ENCODE measurements at regions not wholly inside any gene's neighbourhood (a gene's known extent, or its start where the extent isn't known, plus 50 kb on each side); places are given as distances from the start of the nearest gene placed in this dataset.
"Not testable (repeated sequence)": the region's sequence is repeated elsewhere in the genome, so short reads cannot be mapped to it uniquely, and the experiment has no call there.

DNA sequence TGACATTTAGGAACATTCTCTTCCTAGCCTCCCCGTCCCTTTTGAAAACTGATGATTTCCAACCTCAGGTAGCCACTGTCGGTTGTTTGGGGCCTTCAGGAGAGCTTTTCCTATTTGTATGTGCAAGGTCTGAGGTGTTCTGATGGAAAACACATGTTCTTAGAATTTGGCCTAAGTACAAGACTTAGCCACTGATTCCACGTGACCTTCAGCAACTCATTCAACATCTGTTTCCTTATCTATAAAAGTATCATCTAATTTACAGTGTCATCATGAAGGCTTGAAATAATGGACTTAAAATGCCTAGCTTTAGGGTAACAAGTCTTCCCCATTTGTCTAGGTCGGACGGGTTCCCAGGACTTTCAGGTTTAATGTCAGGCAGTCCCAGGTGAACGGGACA, 259.3 kb downstream of the SOX9 start:
- Histone ChIP-seq H3K27me3 (no peaks in the 10 kb centered on the region), H3K4me1 (no peaks in the 10 kb centered on the region), H3K4me3 (no peak overlapping the region), H3K9me3 (no peaks in the 10 kb centered on the region), H3K27ac (no peak overlapping the region), H3K36me3 (no peaks in the 10 kb centered on the region)
- ATAC-seq (no peak), DNase-seq (no peak)
- TF ChIP-seq, protein P1, sequence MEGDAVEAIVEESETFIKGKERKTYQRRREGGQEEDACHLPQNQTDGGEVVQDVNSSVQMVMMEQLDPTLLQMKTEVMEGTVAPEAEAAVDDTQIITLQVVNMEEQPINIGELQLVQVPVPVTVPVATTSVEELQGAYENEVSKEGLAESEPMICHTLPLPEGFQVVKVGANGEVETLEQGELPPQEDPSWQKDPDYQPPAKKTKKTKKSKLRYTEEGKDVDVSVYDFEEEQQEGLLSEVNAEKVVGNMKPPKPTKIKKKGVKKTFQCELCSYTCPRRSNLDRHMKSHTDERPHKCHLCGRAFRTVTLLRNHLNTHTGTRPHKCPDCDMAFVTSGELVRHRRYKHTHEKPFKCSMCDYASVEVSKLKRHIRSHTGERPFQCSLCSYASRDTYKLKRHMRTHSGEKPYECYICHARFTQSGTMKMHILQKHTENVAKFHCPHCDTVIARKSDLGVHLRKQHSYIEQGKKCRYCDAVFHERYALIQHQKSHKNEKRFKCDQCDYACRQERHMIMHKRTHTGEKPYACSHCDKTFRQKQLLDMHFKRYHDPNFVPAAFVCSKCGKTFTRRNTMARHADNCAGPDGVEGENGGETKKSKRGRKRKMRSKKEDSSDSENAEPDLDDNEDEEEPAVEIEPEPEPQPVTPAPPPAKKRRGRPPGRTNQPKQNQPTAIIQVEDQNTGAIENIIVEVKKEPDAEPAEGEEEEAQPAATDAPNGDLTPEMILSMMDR (IDR thresholded peaks at IDR 0.05), result no peak
- intact Hi-C loops (cut with DNase I), result no loop called here

DNA sequence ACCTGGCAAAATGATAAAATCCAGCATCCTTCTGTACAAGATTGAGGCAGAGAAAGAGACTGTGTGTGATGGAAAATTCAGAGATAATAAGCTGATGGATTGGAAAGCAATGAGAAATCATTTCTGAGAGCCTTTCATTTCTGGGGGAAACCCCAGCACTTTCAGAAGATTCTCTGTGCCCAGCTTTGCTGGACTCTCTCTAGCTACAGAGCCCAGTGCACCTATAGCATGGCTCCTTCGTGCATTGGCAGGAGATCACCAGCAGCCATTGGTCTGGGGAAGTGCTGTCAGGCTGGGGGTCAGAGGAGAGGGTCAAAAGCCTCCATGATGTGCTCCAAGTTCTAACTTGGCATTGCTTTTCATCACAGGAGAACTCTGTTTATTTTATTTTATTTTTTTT, 259.9 kb downstream of the SOX9 start:
- intact Hi-C loops (cut with DNase I), result no loop called here
- no peaks in the 10 kb centered on the region for H3K27me3 ChIP-seq
- H3K36me3 ChIP-seq, result no peaks in the 10 kb centered on the region
- H3K9me3 ChIP-seq, result no peaks in the 10 kb centered on the region
- ATAC-seq (no peak), DNase-seq (no peak)
- H3K4me3 ChIP-seq, result no peak overlapping the region
- no peak overlapping the region for H3K27ac ChIP-seq
- H3K4me1 ChIP-seq, result no peaks in the 10 kb centered on the region
- TF ChIP-seq, protein P1 (IDR thresholded peaks at IDR 0.05), result no peak

DNA sequence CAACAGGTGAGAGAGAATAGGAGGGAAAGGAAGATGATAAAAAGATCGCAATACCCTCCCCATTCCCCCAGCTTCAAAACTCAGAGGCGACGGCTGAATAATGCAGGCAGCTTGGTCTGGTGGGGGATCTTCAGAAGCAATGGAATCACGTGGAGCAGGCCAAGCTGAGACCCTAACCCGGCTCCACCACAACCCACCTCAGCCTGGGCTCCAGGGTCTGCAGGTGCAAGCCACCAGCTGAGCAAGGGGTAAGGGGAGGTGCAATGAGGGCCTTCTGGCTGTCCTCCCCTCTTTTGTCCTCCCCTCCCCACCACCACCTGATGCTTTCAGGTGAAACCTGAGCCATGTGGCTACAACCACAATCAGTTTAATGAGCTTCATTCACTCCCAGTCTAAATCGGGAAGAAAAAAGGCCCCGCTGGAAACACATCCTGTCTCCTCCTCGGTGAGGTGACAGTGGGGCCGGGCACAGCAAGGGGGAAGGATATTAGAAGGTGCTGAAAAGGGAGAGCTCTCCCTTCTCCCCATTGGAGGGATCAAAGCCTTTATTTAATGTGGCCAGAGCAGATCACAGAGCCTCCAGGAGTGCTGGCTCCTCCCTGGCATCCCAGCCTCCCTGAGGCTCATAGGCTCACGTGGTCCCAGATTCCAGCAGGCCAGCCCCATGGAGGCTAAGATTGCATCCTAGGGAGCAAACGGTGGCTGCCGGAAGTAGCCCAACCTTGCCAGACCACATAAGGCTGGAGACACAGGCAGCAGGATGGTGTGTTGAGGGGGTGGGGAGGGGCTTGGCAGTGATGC, 261.0 kb downstream of the SOX9 start:
- Histone ChIP-seq H3K4me1 (no peaks in the 10 kb centered on the region), H3K36me3 (no peaks in the 10 kb centered on the region), H3K4me3 (no peak overlapping the region), H3K27me3 (no peaks in the 10 kb centered on the region), H3K27ac (no peak overlapping the region), H3K9me3 (no peaks in the 10 kb centered on the region)
- no peak for DNase-seq
- TF ChIP-seq, protein P1 (IDR thresholded peaks at IDR 0.05), result no peak
- intact Hi-C loops (cut with DNase I), result no loop called here
- ATAC-seq, result no peak

DNA sequence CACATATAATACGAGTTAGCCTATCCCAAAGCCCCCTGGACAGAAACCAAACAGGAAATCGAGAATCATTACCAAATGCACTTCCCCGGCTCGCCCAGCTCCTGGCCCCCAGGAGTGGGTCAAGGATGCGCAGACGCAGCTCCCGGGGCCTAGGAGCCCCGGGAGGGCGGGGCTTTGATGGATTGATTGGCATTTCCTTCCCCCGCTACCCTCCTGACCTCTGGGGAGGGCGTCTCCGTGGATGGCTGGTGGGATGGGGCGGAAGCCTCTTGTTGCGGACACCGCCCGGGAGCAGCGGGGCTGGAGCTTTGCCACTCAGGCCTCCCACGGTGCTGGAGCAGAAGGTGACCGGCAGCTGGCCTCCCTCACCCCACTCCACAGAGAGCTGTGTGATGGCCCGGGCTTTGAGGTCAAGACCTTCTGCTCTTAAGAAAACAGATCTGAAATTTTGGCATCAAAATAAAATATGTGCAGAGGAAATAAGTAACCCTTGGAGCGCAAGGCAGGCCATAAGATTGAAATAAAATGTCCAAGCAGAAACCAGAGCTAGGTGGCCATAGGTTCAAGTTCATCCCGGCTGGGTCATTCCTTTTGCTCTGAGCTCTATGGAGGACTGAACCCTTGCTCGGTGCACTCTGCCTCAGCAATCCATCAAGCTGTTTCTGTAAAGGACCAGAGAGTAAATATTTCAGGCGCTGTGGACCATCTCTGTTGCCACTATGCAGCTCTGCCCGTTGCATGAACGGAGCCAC, 262.3 kb downstream of the SOX9 start:
- no peak overlapping the region for H3K27ac ChIP-seq
- H3K4me1 ChIP-seq, result no peaks in the 10 kb centered on the region
- intact Hi-C loops (cut with DNase I), result no loop called here
- ATAC-seq (no peak), DNase-seq (no peak)
- H3K4me3 ChIP-seq, result no peak overlapping the region
- TF ChIP-seq, protein P1 (IDR thresholded peaks at IDR 0.05), result no peak
- H3K9me3 ChIP-seq, result no peaks in the 10 kb centered on the region
- H3K27me3 ChIP-seq, result no peaks in the 10 kb centered on the region
- H3K36me3 ChIP-seq, result no peaks in the 10 kb centered on the region

DNA sequence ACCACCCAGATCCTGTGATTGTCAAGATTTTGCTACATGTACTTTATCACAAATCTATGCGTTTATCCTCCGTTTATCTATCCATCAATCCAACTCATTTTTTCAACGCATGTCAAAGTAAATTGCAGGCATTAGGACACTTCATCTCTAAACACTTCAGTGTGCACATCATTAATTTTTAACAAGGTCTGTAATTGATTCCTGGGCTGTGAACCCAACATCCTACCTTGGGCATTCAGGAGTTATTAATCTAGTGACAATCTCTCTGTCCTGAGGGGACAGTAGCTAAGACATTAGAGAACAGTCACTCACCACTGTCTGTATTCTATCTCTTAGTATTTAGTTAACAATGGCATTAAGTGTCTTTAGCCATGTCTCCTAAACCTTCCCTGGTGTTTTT, 264.7 kb downstream of the SOX9 start:
- Histone ChIP-seq H3K4me3 (no peak overlapping the region), H3K9me3 (no peaks in the 10 kb centered on the region), H3K4me1 (no peaks in the 10 kb centered on the region), H3K36me3 (no peaks in the 10 kb centered on the region), H3K27ac (no peak overlapping the region), H3K27me3 (no peaks in the 10 kb centered on the region)
- no peak for DNase-seq
- intact Hi-C loops (cut with DNase I), result no loop called here
- TF ChIP-seq, protein P1 (IDR thresholded peaks at IDR 0.05), result no peak
- ATAC-seq, result no peak

DNA sequence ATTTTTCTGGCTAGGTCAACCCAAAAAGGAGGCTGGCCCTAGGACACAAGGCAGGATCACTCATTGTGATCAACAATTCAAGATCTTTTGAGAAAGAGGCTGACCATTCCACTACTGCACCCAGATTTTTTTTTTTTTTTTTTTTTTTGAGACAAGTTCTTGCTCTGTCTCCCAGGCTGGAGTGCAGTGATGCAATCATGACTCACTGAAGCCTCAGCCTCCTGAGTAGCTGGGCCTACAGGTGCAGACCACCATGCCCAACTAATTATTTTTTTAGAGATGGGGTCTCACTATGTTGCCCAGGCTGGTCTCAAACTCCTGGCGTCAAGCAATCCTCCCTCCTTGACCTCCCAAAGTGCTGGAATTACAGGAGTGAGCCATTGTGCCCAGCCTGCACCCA, 265.4 kb downstream of the SOX9 start:
- intact Hi-C loops (cut with DNase I); H3K36me3 ChIP-seq; H3K9me3 ChIP-seq; H3K27me3 ChIP-seq; DNase-seq; H3K4me3 ChIP-seq; H3K4me1 ChIP-seq; ATAC-seq; H3K27ac ChIP-seq: not testable (repeated sequence)
